ENCODE measurements at regions not wholly inside any gene's neighbourhood (a gene's known extent, or its start where the extent isn't known, plus 50 kb on each side); places are given as distances from the start of the nearest gene placed in this dataset.

- no peak overlapping the region for H3K4me3 ChIP-seq
- DNase-seq, result no peak
Observed at GRCh38 chr5:123294544-123294943, 128.7 kb downstream of the CEP120 start.

GRCh38 chr5:123289210-123289609 is 134.0 kb downstream of the CEP120 start:
- H3K27me3 ChIP-seq, result no peaks in the 10 kb centered on the region
- H3K36me3 ChIP-seq, result no peaks in the 10 kb centered on the region
- intact Hi-C loops (cut with DNase I; ENCODE audit: low total_unique reads), result no loop called here
- H3K4me1 ChIP-seq, result peaks cover 0 to 8% (median 0%) of the 10 kb centered on the region in 4 donors
- no peak for DNase-seq
- H3K27ac ChIP-seq, result no peak overlapping the region
- H3K4me3 ChIP-seq, result no peak overlapping the region
- no peaks in the 10 kb centered on the region for H3K9me3 ChIP-seq
- no peak for TF ChIP-seq CTCF (IDR thresholded peaks at IDR 0.05)

More at GRCh38 chr5:123294544-123294943, 128.7 kb downstream of the CEP120 start:
- H3K9me3 ChIP-seq, result no peaks in the 10 kb centered on the region
- peaks cover 0 to 31% (median 0%) of the 10 kb centered on the region in 4 donors for H3K4me1 ChIP-seq
- H3K36me3 ChIP-seq, result no peaks in the 10 kb centered on the region
- intact Hi-C loops (cut with DNase I; ENCODE audit: low total_unique reads), result no loop called here
- TF ChIP-seq CTCF (IDR thresholded peaks at IDR 0.05), result no peak
- no peak overlapping the region for H3K27ac ChIP-seq
- H3K27me3 ChIP-seq, result no peaks in the 10 kb centered on the region

GRCh38 chr5:123287881-123288280 is 135.3 kb downstream of the CEP120 start:
- intact Hi-C loops (cut with DNase I; ENCODE audit: low total_unique reads), result no loop called here
- H3K4me1 ChIP-seq, result peaks cover 0 to 22% (median 0%) of the 10 kb centered on the region in 4 donors
- no peak overlapping the region for H3K4me3 ChIP-seq
- no peak overlapping the region for H3K27ac ChIP-seq
- H3K36me3 ChIP-seq, result no peaks in the 10 kb centered on the region
- DNase-seq, result no peak
- no peak for TF ChIP-seq CTCF (IDR thresholded peaks at IDR 0.05)
- H3K27me3 ChIP-seq, result no peaks in the 10 kb centered on the region
- no peaks in the 10 kb centered on the region for H3K9me3 ChIP-seq

GRCh38 chr5:123286891-123287290 is 136.3 kb downstream of the CEP120 start:
- intact Hi-C loops (cut with DNase I; ENCODE audit: low total_unique reads), result no loop called here
- Histone ChIP-seq H3K27ac (peak overlapping the region in 1 of 2 donors; percentile 68), H3K36me3 (no peaks in the 10 kb centered on the region), H3K4me3 (peak overlapping the region; percentile 47 to 52), H3K27me3 (no peaks in the 10 kb centered on the region), H3K9me3 (no peaks in the 10 kb centered on the region), H3K4me1 (peaks cover 0 to 27% (median 0%) of the 10 kb centered on the region in 4 donors)
- no peak for DNase-seq
- no peak for TF ChIP-seq CTCF (IDR thresholded peaks at IDR 0.05)

GRCh38 chr5:123285122-123286023 is 137.8 kb downstream of the CEP120 start:
- Histone ChIP-seq H3K4me1 (peaks cover 0 to 27% (median 0%) of the 10 kb centered on the region in 4 donors), H3K9me3 (no peaks in the 10 kb centered on the region), H3K27ac (peak overlapping the region; percentile 68 to 70), H3K27me3 (no peaks in the 10 kb centered on the region), H3K36me3 (no peaks in the 10 kb centered on the region), H3K4me3 (peak overlapping the region; percentile 47 to 52)
- no peak for TF ChIP-seq CTCF (IDR thresholded peaks at IDR 0.05)
- DNase-seq, result peak; percentile 44 to 72
- intact Hi-C loops (cut with DNase I; ENCODE audit: low total_unique reads), result no loop called here

Measured in tibial artery (tissue), 4 donors.